AG04450 (cell line): ENCODE measurements at regions not wholly inside any gene's neighbourhood (a gene's known extent, or its start where the extent isn't known, plus 50 kb on each side); places are given as distances from the start of the nearest gene placed in this dataset.
A peak's percentile ranks its signal among the peaks of the same experiment; 100 is the strongest.

Experiments
- CTCF ChIA-PET: fragments of 300-600, 350-600 bp; formaldehyde crosslinking; extraction: SDS; loops from one replicate; lab custom pipeline; 2022; ENCODE audit warnings: antibody characterized with exemption, inconsistent platforms; lab: Charles Lee
- POLR2A ChIA-PET: fragments of 350-600 bp; formaldehyde crosslinking; extraction: SDS; loops from one replicate; lab custom pipeline; 2021; ENCODE audit warnings: antibody characterized with exemption, inconsistent platforms; lab: Yijun Ruan, JAX
- DNase-seq: peaks from one replicate; pipeline ENCODE4 v3.0.0-alpha.2; 2011; ENCODE audit warnings: low read depth, low spot score
- H3K27ac ChIP-seq: one replicate; pipeline ENCODE4 v1.5.1; 2012; ENCODE audit warnings: low read depth, low read length, control low read depth
- H3K27me3 ChIP-seq: one replicate; pipeline ENCODE4 v1.6.0; 2012; ENCODE audit warnings: low read length; ENCODE audit not compliant: control insufficient read depth, insufficient read depth
- H3K4me3 ChIP-seq: 2 replicates; pipeline ENCODE4 v1.5.1; 2011; ENCODE audit warnings: mild to moderate bottlenecking, low read depth, low read length, control low read depth
- H3K9me3 ChIP-seq: 2 replicates; pipeline ENCODE4 v1.5.1; 2012; ENCODE audit warnings: low read length; ENCODE audit not compliant: control insufficient read depth, insufficient read depth
- CTCF ChIP-seq: IDR thresholded peaks from 2 replicates; pipeline ENCODE4 v1.5.1; 2011; ENCODE audit warnings: low read depth, low read length, control low read depth, inconsistent platforms

GRCh38 chr3:147604136-147604535 is 195.0 kb downstream of the ZIC1 start:
- Histone ChIP-seq H3K9me3 (no peaks in the 10 kb centered on the region), H3K4me3 (no peak overlapping the region), H3K27ac (no peak overlapping the region), H3K27me3 (no peaks in the 10 kb centered on the region)
- no peak for DNase-seq
- POLR2A ChIA-PET: no interaction called here
- no peak for TF ChIP-seq CTCF
- CTCF ChIA-PET: no interaction called here

- H3K27me3 ChIP-seq: no peaks in the 10 kb centered on the region
- no peak for TF ChIP-seq CTCF
- no peak for DNase-seq
- H3K4me3 ChIP-seq: no peak overlapping the region
- no peaks in the 10 kb centered on the region for H3K9me3 ChIP-seq
- ChIA-PET CTCF (no interaction called here), POLR2A (no interaction called here)
- H3K27ac ChIP-seq: no peak overlapping the region
Observed at GRCh38 chr3:147613725-147614124, 204.6 kb downstream of the ZIC1 start.

- ChIA-PET POLR2A (no interaction called here), CTCF (no interaction called here)
- Histone ChIP-seq H3K9me3 (no peaks in the 10 kb centered on the region), H3K4me3 (no peak overlapping the region), H3K27ac (no peak overlapping the region), H3K27me3 (no peaks in the 10 kb centered on the region)
- no peak for DNase-seq
- no peak for TF ChIP-seq CTCF
Observed at GRCh38 chr3:147614210-147614609, 205.0 kb downstream of the ZIC1 start.

DNA sequence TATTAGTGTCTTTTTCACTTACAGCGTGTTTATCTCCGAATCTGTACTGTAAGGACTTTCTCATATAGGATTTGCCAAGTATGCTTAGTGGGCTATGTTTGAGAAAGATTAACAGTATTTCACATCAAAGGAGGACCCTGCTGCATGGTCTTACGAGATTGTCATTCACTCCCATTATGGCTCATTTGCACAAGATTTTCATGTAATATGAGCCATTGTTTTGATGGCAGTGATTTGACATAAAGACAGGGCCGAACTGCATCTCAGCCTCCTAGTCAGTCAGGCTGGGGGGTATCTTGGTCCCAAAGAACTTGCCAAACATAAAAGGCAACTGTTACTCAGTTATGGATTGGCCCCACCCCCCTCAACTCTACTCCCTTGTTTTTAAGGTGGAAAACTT is 205.9 kb downstream of the ZIC1 start:
- TF ChIP-seq CTCF: no peak
- Histone ChIP-seq H3K27me3 (no peaks in the 10 kb centered on the region), H3K9me3 (no peaks in the 10 kb centered on the region), H3K4me3 (no peak overlapping the region), H3K27ac (no peak overlapping the region)
- POLR2A ChIA-PET: no interaction called here
- CTCF ChIA-PET: interaction anchor here (1.2 kb wide), 1 partner anchor 232 kb away, joined by 3 read pairs; no protein-coding TSS in a partner anchor
- no peak for DNase-seq

GRCh38 chr3:147616998-147617619 is 207.9 kb downstream of the ZIC1 start:
- DNase-seq: no peak
- peak; percentile 52 for TF ChIP-seq CTCF
- POLR2A ChIA-PET: no interaction called here
- Histone ChIP-seq H3K27me3 (no peaks in the 10 kb centered on the region), H3K9me3 (no peaks in the 10 kb centered on the region), H3K4me3 (no peak overlapping the region), H3K27ac (no peak overlapping the region)
- CTCF ChIA-PET: interaction anchor here (0.6 to 2.1 kb wide), 10 partner anchors 10 to 869 kb away, joined by 3 to 10 read pairs (median 4); no protein-coding TSS in a partner anchor
